ENCODE measurements at regions not wholly inside any gene's neighbourhood (a gene's known extent, or its start where the extent isn't known, plus 50 kb on each side); places are given as distances from the start of the nearest gene placed in this dataset.

- no peak for DNase-seq (ENCODE audit: low spot score)
- no peaks in the 10 kb centered on the region for H4K20me1 ChIP-seq (ENCODE audit: low read depth)
- H2AFZ ChIP-seq (replicated peaks): no peak overlapping the region
- no peaks in the 10 kb centered on the region for H3K9me3 ChIP-seq (ENCODE audit: low read depth)
- no peaks in the 10 kb centered on the region for H3K27me3 ChIP-seq
- H3K27me3 Mint-ChIP-seq (ENCODE audit: insufficient read depth, low read depth): peaks cover 2% of the 10 kb centered on the region
- no peak overlapping the region for H3K4me3 Mint-ChIP-seq
- no peak for TF ChIP-seq EZH2 (IDR thresholded peaks at IDR 0.05)
- no peak for TF ChIP-seq EZH2phosphoT487 (IDR thresholded peaks at IDR 0.05)
- no peak for TF ChIP-seq CTCF (IDR thresholded peaks at IDR 0.05)
- peaks cover 2% of the 10 kb centered on the region for H3K36me3 Mint-ChIP-seq
- no peak overlapping the region for H3K4me2 ChIP-seq
- H3K36me3 ChIP-seq: no peaks in the 10 kb centered on the region
- H3K79me2 ChIP-seq (ENCODE audit: low read depth): no peaks in the 10 kb centered on the region
- H3K9me3 Mint-ChIP-seq: no peaks in the 10 kb centered on the region
- no peak overlapping the region for H3K4me3 ChIP-seq
- H3K9ac ChIP-seq: no peak overlapping the region
- H3F3A ChIP-seq (ENCODE audit: low read depth): no peaks in the 10 kb centered on the region
- no peaks in the 10 kb centered on the region for H3K4me1 ChIP-seq
- H3K4me1 Mint-ChIP-seq: no peaks in the 10 kb centered on the region
- H3K27ac ChIP-seq: no peak overlapping the region
- no peak overlapping the region for H3K27ac Mint-ChIP-seq
Measured at GRCh38 chr4:123198706-123199105, 197.9 kb upstream of the SPRY1 start.

GRCh38 chr4:123200051-123200940 lies 196.3 kb upstream of the SPRY1 start:
- Mint-ChIP-seq H3K4me1 (no peaks in the 10 kb centered on the region), H3K9me3 (no peaks in the 10 kb centered on the region), H3K27ac (no peak overlapping the region), H3K4me3 (no peak overlapping the region), H3K36me3 (peaks cover 6% of the 10 kb centered on the region), H3K27me3 (ENCODE audit: insufficient read depth, low read depth) (peaks cover 2% of the 10 kb centered on the region)
- Histone ChIP-seq H3K4me3 (no peak overlapping the region), H4K20me1 (ENCODE audit: low read depth) (no peaks in the 10 kb centered on the region), H2AFZ (replicated peaks) (no peak overlapping the region), H3K36me3 (no peaks in the 10 kb centered on the region), H3K4me1 (no peaks in the 10 kb centered on the region), H3K79me2 (ENCODE audit: low read depth) (no peaks in the 10 kb centered on the region), H3K27ac (no peak overlapping the region), H3K9ac (no peak overlapping the region), H3F3A (ENCODE audit: low read depth) (no peaks in the 10 kb centered on the region), H3K4me2 (no peak overlapping the region), H3K27me3 (no peaks in the 10 kb centered on the region), H3K9me3 (ENCODE audit: low read depth) (no peaks in the 10 kb centered on the region)
- no peak for DNase-seq (ENCODE audit: low spot score)
- TF ChIP-seq CTCF (IDR thresholded peaks at IDR 0.05) (no peak), EZH2 (IDR thresholded peaks at IDR 0.05) (no peak), EZH2phosphoT487 (IDR thresholded peaks at IDR 0.05) (no peak)

GRCh38 chr4:123204737-123205136 lies 191.9 kb upstream of the SPRY1 start:
- TF ChIP-seq CTCF (IDR thresholded peaks at IDR 0.05) (no peak), EZH2 (IDR thresholded peaks at IDR 0.05) (no peak), EZH2phosphoT487 (IDR thresholded peaks at IDR 0.05) (no peak)
- Histone ChIP-seq H3K27ac (no peak overlapping the region), H2AFZ (replicated peaks) (no peak overlapping the region), H4K20me1 (ENCODE audit: low read depth) (no peaks in the 10 kb centered on the region), H3F3A (ENCODE audit: low read depth) (no peaks in the 10 kb centered on the region), H3K4me2 (no peak overlapping the region), H3K79me2 (ENCODE audit: low read depth) (no peaks in the 10 kb centered on the region), H3K27me3 (no peaks in the 10 kb centered on the region), H3K36me3 (no peaks in the 10 kb centered on the region), H3K4me1 (no peaks in the 10 kb centered on the region), H3K9ac (no peak overlapping the region), H3K4me3 (no peak overlapping the region), H3K9me3 (ENCODE audit: low read depth) (no peaks in the 10 kb centered on the region)
- H3K4me3 Mint-ChIP-seq: no peak overlapping the region
- peaks cover 4% of the 10 kb centered on the region for H3K36me3 Mint-ChIP-seq
- no peak for DNase-seq (ENCODE audit: low spot score)
- H3K9me3 Mint-ChIP-seq: no peaks in the 10 kb centered on the region
- no peaks in the 10 kb centered on the region for H3K4me1 Mint-ChIP-seq
- peaks cover 2% of the 10 kb centered on the region for H3K27me3 Mint-ChIP-seq (ENCODE audit: insufficient read depth, low read depth)
- H3K27ac Mint-ChIP-seq: no peak overlapping the region

Data from neural progenitor cell (in vitro differentiated cells).